RWPE2 (cell line): ENCODE measurements at regions not wholly inside any gene's neighbourhood (a gene's known extent, or its start where the extent isn't known, plus 50 kb on each side); places are given as distances from the start of the nearest gene placed in this dataset.

Experiments
- ATAC-seq: fragments of 200-7000 bp; cut with Tn5 transposase; 3 replicates; pipeline ENCODE4 v1.9.1; 2021; ENCODE audit warnings: low read depth
- DNase-seq: peaks from one replicate; pipeline ENCODE4 v3.0.0-alpha.2; 2020; ENCODE audit warnings: low spot score
- H3K27ac ChIP-seq: fragments of 450-650 bp; 2 replicates; pipeline ENCODE4 v1.5.1; 2017; ENCODE audit warnings: mild to moderate bottlenecking; ENCODE audit not compliant: poor library complexity, severe bottlenecking
- H3K27me3 ChIP-seq: fragments of 250-450 bp; sonication (Bioruptor Pico); 2 replicates; pipeline ENCODE4 v1.5.1; 2021; ENCODE audit warnings: mild to moderate bottlenecking, moderate library complexity; ENCODE audit not compliant: insufficient read depth, poor library complexity, severe bottlenecking
- H3K36me3 ChIP-seq: fragments of 250-450 bp; sonication (Bioruptor Pico); 2 replicates; pipeline ENCODE4 v1.5.1; 2020; ENCODE audit warnings: low read depth, mild to moderate bottlenecking, moderate library complexity
- H3K4me1 ChIP-seq: fragments of 250-450 bp; sonication (Bioruptor Pico); 2 replicates; pipeline ENCODE4 v1.5.1; 2021; ENCODE audit warnings: mild to moderate bottlenecking, moderate library complexity; ENCODE audit not compliant: insufficient read depth, poor library complexity, severe bottlenecking
- H3K4me3 ChIP-seq: fragments of 250-450 bp; sonication (Bioruptor Pico); 2 replicates; pipeline ENCODE4 v1.5.1; 2021; ENCODE audit warnings: mild to moderate bottlenecking, moderate library complexity; ENCODE audit not compliant: severe bottlenecking
- H3K9me3 ChIP-seq: fragments of 250-450 bp; sonication (Bioruptor Pico); 2 replicates; pipeline ENCODE4 v1.5.1; 2021; ENCODE audit warnings: mild to moderate bottlenecking, moderate library complexity; ENCODE audit not compliant: severe bottlenecking
- TF ChIP-seq, protein P1 (sequence below): fragments of 450-650 bp; IDR thresholded peaks from one replicate; pipeline ENCODE4 v1.5.1; 2017; ENCODE audit warnings: mild to moderate bottlenecking, moderate library complexity; ENCODE audit not compliant: poor library complexity, severe bottlenecking

DNA sequence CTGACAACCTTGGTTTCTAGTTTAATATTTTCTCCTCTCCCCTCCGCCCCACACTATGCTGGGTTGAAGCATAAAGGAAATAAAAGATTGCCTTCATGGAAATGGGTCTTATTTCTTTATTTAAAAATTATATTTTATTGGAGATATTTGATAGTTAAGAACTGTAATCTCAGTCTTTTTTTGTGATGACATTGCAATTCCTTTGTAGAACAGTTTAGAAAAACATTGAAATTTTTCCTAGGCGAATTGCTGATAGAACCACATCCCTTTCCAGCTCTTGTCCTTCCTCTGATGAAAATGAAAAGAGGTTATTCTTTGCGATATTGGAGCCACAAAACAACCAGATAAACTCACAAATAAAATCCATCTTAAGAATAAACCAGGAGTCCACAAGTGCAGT, 125.6 kb upstream of the NRIP1 start:
- Histone ChIP-seq H3K9me3 (no peaks in the 10 kb centered on the region), H3K36me3 (no peaks in the 10 kb centered on the region), H3K27ac (no peak overlapping the region), H3K4me3 (no peak overlapping the region), H3K27me3 (no peaks in the 10 kb centered on the region), H3K4me1 (peaks cover 20% of the 10 kb centered on the region)
- DNase-seq = no peak
- TF ChIP-seq, protein P1, sequence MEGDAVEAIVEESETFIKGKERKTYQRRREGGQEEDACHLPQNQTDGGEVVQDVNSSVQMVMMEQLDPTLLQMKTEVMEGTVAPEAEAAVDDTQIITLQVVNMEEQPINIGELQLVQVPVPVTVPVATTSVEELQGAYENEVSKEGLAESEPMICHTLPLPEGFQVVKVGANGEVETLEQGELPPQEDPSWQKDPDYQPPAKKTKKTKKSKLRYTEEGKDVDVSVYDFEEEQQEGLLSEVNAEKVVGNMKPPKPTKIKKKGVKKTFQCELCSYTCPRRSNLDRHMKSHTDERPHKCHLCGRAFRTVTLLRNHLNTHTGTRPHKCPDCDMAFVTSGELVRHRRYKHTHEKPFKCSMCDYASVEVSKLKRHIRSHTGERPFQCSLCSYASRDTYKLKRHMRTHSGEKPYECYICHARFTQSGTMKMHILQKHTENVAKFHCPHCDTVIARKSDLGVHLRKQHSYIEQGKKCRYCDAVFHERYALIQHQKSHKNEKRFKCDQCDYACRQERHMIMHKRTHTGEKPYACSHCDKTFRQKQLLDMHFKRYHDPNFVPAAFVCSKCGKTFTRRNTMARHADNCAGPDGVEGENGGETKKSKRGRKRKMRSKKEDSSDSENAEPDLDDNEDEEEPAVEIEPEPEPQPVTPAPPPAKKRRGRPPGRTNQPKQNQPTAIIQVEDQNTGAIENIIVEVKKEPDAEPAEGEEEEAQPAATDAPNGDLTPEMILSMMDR = no peak
- no peak for ATAC-seq

GRCh38 chr21:15190837-15191236, 126.0 kb upstream of the NRIP1 start:
- Histone ChIP-seq H3K36me3 (no peaks in the 10 kb centered on the region), H3K4me3 (no peak overlapping the region), H3K27me3 (no peaks in the 10 kb centered on the region), H3K27ac (no peak overlapping the region), H3K4me1 (peaks cover 20% of the 10 kb centered on the region), H3K9me3 (no peaks in the 10 kb centered on the region)
- no peak for ATAC-seq
- TF ChIP-seq, protein P1 = no peak
- no peak for DNase-seq

- DNase-seq (no peak), ATAC-seq (no peak)
- H3K4me1 ChIP-seq = peaks cover 20% of the 10 kb centered on the region
- H3K4me3 ChIP-seq = no peak overlapping the region
- TF ChIP-seq, protein P1 = no peak
- peak overlapping the region; percentile 57 for H3K27ac ChIP-seq
- H3K36me3 ChIP-seq = no peaks in the 10 kb centered on the region
- H3K27me3 ChIP-seq = no peaks in the 10 kb centered on the region
- no peaks in the 10 kb centered on the region for H3K9me3 ChIP-seq
Measured at GRCh38 chr21:15191342-15191741, 126.5 kb upstream of the NRIP1 start.

GRCh38 chr21:15192243-15192642, 127.4 kb upstream of the NRIP1 start:
- no peak overlapping the region for H3K4me3 ChIP-seq
- no peaks in the 10 kb centered on the region for H3K36me3 ChIP-seq
- TF ChIP-seq, protein P1 = no peak
- peak overlapping the region; percentile 57 for H3K27ac ChIP-seq
- no peaks in the 10 kb centered on the region for H3K27me3 ChIP-seq
- DNase-seq = peak; percentile 55
- H3K4me1 ChIP-seq = peaks cover 20% of the 10 kb centered on the region
- peak; percentile 95 for ATAC-seq
- no peaks in the 10 kb centered on the region for H3K9me3 ChIP-seq

- H3K27me3 ChIP-seq = no peaks in the 10 kb centered on the region
- H3K4me1 ChIP-seq = peaks cover 20% of the 10 kb centered on the region
- ATAC-seq (no peak), DNase-seq (no peak)
- no peaks in the 10 kb centered on the region for H3K36me3 ChIP-seq
- no peaks in the 10 kb centered on the region for H3K9me3 ChIP-seq
- TF ChIP-seq, protein P1 = no peak
- H3K27ac ChIP-seq = no peak overlapping the region
- H3K4me3 ChIP-seq = no peak overlapping the region
Measured at GRCh38 chr21:15193937-15194336, 129.1 kb upstream of the NRIP1 start.
